BJ (cell line): ENCODE measurements at regions not wholly inside any gene's neighbourhood (a gene's known extent, or its start where the extent isn't known, plus 50 kb on each side); places are given as distances from the start of the nearest gene placed in this dataset.
"Not testable (repeated sequence)": the region's sequence is repeated elsewhere in the genome, so short reads cannot be mapped to it uniquely, and the experiment has no call there.

Source experiments
- CTCF ChIA-PET: fragments of 350-600 bp; formaldehyde crosslinking; extraction: SDS; loops from one replicate; lab custom pipeline; 2021; ENCODE audit warnings: antibody characterized with exemption, inconsistent platforms; lab: Yijun Ruan, JAX
- POLR2A ChIA-PET: fragments of 300-600 bp; sonication (Branson Sonifier 250); formaldehyde crosslinking; extraction: SDS; loops from one replicate; lab custom pipeline; 2021; ENCODE audit warnings: antibody characterized with exemption; lab: Charles Lee
- DNase-seq: peaks from one replicate; pipeline ENCODE4 v3.0.0-alpha.2; 2011; ENCODE audit warnings: low read depth
- H3K27me3 ChIP-seq: 2 replicates; pipeline ENCODE4 v1.6.0; 2011; ENCODE audit warnings: low read length; ENCODE audit not compliant: control insufficient read depth, insufficient read depth
- H3K36me3 ChIP-seq: 2 replicates; pipeline ENCODE4 v1.5.1; 2011; ENCODE audit warnings: low read length; ENCODE audit not compliant: control insufficient read depth, insufficient read depth
- H3K4me3 ChIP-seq: 2 replicates; pipeline ENCODE4 v1.5.1; 2011; ENCODE audit warnings: low read depth, mild to moderate bottlenecking, control low read depth, low read length
- CTCF ChIP-seq: IDR thresholded peaks from 2 replicates; pipeline ENCODE4 v1.5.1; 2011; ENCODE audit warnings: low read depth, mild to moderate bottlenecking, control low read depth, inconsistent platforms, low read length, moderate library complexity; ENCODE audit not compliant: insufficient read depth

DNA sequence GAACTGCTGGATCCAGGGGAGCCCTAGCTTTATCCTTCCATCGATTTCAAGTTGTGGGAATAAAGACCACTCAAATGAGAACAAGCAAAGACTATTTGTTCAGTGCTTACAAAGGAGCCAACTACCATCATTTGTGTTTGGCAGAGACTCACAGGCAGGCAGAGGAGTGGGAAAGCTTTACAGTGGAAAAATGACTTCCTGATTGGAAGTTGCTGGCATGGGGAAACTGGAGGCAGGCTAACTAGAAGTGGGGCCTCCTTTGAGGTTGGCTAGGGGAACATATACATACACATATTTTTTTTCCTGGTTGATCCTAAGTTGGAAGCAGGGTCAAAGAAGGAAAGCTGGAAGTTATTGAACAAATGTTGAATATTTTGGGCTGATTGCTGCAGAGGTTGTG is 121.7 kb downstream of the ACTBL2 start:
- Histone ChIP-seq H3K36me3 (no peaks in the 10 kb centered on the region), H3K27me3 (no peaks in the 10 kb centered on the region; the same call in none of the 2 replicates), H3K4me3 (no peak overlapping the region)
- no peak for DNase-seq
- ChIA-PET POLR2A (no interaction called here), CTCF (no interaction called here)
- TF ChIP-seq CTCF = no peak

- CTCF ChIA-PET = interaction anchor here (1.0 to 2.2 kb wide), 3 partner anchors 9 to 25 kb away, joined by 3 to 8 read pairs (median 4); no protein-coding TSS in a partner anchor
- DNase-seq = no peak
Observed at GRCh38 chr5:57358796-57359592, 123.6 kb downstream of the ACTBL2 start.

GRCh38 chr5:57356850-57357249 is 125.8 kb downstream of the ACTBL2 start:
- POLR2A ChIA-PET, H3K27me3 ChIP-seq, CTCF ChIA-PET, H3K4me3 ChIP-seq, H3K36me3 ChIP-seq, DNase-seq: not testable (repeated sequence)

More at GRCh38 chr5:57358796-57359592, 123.6 kb downstream of the ACTBL2 start:
- Histone ChIP-seq H3K36me3 (no peaks in the 10 kb centered on the region), H3K4me3 (no peak overlapping the region), H3K27me3 (no peaks in the 10 kb centered on the region; the same call in none of the 2 replicates)
- no peak for TF ChIP-seq CTCF
- POLR2A ChIA-PET = no interaction called here

- POLR2A ChIA-PET = no interaction called here
- CTCF ChIA-PET = interaction anchor here (2.0 kb wide), 1 partner anchor 11 kb away, joined by 8 read pairs; no protein-coding TSS in a partner anchor
Observed at GRCh38 chr5:57349214-57349613, 133.4 kb downstream of the ACTBL2 start.

GRCh38 chr5:57348376-57349140 is 134.1 kb downstream of the ACTBL2 start:
- POLR2A ChIA-PET = no interaction called here
- CTCF ChIA-PET = interaction anchor here (2.0 kb wide), 1 partner anchor 10 kb away, joined by 8 read pairs; no protein-coding TSS in a partner anchor
- H3K4me3 ChIP-seq = no peak overlapping the region
- H3K27me3 ChIP-seq = no peaks in the 10 kb centered on the region
- DNase-seq = no peak
- no peak for TF ChIP-seq CTCF
- H3K36me3 ChIP-seq = no peaks in the 10 kb centered on the region

More at GRCh38 chr5:57349214-57349613, 133.4 kb downstream of the ACTBL2 start:
- DNase-seq = no peak
- Histone ChIP-seq H3K4me3 (no peak overlapping the region), H3K27me3 (no peaks in the 10 kb centered on the region), H3K36me3 (no peaks in the 10 kb centered on the region)
- no peak for TF ChIP-seq CTCF
